Activated CD4-positive, alpha-beta T cell treated with anti-CD3 and anti-CD28 coated beads, Interleukin-2, amount 50 U/mL, for 48 hours (primary cell): ENCODE measurements at regions not wholly inside any gene's neighbourhood (a gene's known extent, or its start where the extent isn't known, plus 50 kb on each side); places are given as distances from the start of the nearest gene placed in this dataset.
"Not testable (repeated sequence)": the region's sequence is repeated elsewhere in the genome, so short reads cannot be mapped to it uniquely, and the experiment has no call there.

Experiments
- DNase-seq, 2 experiments: peaks; one replicate each; pipeline ENCODE4 v3.0.0-alpha.2; 2020

DNA sequence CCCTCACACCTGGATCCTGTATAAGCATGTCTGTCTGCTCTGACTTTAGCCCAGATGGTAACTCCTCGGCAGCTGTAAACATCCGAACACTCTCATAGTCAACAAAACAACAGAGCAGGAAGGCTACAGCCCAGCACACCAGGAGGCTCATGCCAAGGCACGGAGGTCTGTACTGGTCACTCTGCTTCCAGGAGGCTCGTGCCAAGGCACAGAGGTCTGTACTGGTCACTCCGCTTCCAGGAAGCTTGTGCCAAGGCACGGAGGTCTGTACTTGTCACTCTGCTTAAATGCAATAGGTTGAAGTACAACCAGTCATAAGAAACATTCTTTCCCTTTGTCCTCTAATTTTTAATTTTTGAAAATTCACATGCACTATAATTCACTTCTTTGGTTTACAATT is 190.1 kb upstream of the CDH4 start:
- no peak for DNase-seq

DNA sequence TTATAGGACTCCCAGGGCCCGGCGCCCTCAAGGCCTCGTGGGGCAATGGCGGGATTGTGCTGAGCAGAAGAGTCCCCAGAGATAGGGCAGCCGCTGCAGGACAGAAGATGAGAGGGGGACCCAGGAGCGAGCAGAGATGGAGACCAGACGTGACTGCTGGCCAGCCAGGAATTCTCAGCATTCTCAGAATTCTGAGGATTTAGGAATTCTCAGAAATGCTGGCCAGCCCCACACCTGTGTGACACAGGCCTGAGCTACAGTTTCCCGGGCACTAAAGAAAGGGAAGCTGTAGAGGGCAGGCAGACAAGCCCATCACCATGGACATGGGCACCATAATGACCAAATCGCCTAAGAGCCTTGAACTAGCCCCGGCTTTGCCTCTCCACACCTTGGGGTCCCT is 186.2 kb upstream of the CDH4 start:
- DNase-seq = no peak

DNA sequence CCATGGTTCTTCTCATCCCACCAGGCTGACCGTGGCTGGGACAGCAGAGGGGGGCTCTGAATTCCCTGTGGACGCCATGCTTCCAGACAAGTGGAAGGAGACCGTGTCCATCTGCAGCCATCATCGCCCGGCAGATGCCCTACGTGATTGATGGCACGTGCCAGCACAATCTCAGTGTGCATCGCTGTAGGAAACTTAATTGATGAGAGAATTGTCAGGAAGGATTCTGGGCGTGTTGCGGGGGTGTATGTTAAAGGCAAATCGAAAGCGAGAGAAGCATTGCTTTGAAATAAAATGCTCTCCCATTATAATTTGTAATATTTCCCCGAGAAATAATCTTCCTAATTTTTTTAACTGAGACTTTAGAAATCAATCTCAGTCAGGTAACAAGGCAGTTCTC is 185.5 kb upstream of the CDH4 start:
- DNase-seq = no peak

DNA sequence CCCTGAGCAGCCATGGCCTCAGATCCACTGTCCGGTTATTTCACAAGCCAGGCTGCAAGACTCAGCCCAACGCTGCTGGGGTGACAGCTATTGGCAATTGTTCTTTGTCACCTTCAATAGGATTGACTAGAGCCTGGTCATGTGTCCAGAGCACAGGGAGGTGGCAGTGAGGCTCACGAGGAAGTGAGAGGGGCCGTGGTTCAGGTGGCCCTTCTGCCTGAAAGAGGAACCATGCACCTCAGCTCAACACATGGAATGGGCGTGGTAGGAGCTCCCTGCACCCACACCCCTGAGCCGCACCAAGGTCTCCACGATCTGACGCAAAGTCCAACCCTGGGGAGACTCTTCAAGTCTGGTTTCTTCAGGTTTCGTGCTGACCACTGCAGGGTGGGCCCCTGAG is 184.8 kb upstream of the CDH4 start:
- DNase-seq = no peak

DNA sequence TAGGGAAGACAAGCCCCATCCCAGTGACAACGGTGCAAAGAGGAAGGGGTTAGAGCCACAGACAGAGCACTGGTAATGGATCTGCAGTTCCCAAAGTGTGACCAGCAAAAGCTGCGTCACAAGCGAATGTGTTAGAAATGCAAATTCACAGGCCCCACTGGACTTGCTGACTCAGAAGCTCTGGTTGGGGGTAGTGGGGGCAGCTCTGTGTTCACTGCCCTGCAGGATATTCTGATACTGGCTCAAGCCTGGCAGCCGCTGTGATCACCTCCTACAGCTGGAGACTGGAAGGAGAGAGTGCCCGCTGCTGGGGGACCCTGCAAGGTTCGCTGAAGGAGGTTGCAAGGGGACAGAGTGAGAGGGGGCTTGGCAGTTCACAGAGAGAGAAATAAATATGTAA is 179.7 kb upstream of the CDH4 start:
- DNase-seq = no peak

DNA sequence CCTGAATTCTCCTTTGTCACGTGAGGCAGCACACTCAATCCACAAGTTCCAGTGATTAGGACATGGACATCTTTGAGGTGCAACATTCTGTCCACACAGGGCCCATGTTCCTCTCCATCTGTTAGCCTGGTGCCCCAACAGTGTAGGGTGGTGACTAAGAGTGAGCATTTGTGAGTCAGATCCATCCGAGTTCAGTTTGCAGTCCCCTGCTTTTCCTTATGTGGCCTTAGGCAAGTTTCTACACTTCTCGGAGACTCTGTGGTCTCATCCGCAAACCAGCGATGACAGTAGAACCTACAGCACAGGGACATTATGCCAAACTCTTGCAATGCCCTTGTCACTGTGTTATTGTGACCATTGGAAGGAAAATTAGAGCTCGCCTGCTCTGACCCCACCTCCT is 178.7 kb upstream of the CDH4 start:
- no peak for DNase-seq

DNA sequence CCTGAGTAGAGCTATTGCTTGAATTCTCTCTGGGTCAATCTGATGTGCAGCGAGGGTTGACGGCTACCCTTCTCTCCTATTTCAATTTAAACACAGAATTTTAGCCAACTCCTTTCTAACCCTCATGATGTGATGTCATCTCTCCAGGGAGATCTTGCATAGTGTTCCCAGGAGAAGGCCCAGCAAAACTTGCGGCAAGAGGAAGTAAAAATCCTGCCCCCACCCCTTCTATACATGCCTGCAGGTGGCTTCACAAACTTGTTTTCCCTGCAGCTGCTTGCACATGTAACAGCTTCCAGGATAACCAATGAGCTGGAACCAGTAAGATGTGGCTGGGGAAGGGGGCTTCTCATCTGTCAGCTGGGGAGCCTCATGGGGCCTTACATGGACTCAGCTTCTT is 169.3 kb upstream of the CDH4 start:
- DNase-seq = no peak

DNA sequence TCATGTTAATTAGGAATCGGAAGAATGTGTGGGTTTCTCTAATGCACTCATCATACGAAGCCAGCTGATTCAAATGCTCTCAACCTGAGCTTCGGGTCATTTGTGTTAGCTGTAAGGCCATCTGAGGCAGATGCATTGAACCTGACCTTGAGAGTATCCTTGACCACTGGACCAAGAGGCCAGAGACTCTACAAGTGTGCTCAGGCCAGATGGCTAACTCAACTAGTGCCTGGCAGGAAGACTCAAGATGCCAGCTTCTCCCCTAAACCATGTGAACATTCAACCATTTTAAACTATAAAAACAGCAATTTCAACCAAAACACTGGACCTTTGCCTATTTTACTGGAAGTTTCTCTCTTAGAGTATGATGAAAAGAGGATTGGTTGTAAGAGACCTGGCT is 168.6 kb upstream of the CDH4 start:
- no peak for DNase-seq

DNA sequence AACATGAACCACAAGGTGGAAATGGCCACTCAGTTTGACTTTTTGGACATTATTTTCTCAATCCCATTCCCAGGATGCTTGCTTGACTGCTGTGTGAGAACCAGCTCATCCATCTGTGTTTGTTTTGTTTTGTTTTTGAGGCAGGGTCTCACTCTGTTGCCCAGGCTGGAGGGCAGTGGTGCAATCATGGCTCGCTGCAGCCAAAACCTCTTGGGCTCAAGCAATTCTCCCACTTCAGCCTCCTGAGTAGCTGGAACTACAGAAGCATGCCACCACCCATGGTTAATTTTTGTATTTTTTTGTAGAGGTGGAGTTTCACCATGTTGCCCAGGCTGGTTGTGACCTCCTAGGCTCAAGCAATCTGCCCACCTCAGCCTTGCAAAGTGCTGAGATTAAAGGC is 166.0 kb upstream of the CDH4 start:
- no peak for DNase-seq

DNA sequence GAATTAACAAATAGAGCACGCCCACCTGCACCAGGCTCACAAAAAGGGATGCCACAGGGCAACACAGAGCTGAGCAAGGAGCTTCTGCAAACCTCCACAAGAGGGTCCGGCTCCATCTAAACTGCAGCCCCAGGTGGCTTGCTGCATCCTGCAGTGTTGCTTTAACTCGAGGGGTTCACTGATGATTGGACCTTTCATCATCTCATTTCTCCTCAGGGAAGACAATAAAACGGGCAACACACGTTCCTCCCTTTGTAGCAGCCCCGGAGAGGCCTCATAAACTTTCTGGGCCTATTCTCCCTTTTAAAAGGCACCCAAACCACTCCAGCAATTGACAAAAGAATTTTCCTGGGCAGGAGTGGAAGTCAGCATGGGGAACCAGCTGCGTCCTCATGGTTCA is 161.5 kb upstream of the CDH4 start:
- DNase-seq = no peak

DNA sequence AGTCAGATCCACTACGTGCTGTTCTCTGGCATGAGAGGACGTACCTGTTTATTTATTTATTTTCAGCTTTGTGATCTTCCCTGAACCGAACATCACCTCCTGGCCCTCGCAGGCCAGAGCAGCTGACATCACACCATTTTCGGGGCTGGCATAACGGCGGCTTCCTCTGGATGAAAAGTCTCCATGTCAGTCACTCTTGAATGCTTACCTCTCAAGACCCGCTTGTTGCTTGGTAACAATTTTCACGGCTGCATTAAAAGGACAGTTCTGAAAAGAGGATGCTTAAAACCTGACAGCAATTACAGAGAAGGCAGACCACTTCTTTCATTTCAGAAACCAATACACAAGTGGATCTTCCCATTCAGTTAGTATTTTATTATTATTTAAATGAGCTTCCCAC is 159.8 kb upstream of the CDH4 start:
- no peak for DNase-seq

DNA sequence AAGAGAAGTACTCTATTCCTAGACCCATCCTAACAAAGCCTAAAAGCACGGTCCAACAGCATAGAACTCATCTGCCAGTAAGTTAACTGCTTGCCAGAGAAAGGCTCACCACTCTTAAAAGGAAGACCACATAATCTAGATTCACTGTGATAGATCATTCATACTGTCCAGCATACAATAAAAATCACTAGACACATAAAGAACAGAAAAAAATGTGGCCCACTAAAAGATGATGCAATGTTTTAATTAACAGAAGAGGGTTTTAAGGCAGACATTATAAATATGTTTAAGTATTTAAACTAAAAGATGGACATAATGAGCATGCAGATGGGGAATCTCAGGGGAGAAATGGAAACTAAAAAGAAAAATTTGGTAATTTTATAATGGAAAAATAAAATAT is 157.5 kb upstream of the CDH4 start:
- DNase-seq = no peak

DNA sequence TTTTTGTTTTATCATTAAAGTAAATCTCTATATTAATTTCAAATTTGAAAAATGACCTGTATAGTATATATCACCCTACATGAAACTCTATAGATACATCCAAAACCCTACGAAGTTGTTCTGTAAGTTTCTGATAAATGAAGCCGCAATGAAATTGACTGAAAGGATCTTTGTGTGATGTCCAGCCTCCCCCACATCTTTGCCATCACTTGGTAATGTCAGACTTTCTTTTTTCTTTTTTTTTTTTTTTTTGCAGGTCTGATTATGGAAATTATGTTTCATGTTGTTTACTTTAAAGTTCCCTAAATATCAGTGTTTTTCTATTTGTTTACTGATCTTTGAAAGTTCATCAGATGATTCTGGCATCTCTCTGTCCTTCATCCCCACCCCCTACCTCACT is 155.6 kb upstream of the CDH4 start:
- no peak for DNase-seq

DNA sequence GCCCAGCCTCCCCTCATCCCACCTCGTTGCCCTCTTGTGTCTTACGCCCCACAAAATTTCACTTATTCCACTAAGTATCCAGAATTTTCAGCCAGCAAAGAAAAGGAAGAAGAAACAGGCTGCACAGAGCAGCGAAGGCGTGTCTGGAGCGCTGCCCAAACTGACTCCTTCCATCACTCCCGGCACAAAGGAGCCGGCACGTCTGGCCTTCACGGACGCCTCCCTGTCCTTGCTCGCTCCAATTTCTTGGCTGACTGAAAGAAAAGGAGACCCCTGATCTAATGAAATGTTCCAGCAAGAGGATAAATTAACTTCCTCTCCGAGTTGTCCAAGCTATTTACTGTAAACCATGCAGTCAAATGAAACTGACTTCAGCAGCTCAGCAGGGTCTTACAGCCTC is 152.3 kb upstream of the CDH4 start:
- DNase-seq = no peak

DNA sequence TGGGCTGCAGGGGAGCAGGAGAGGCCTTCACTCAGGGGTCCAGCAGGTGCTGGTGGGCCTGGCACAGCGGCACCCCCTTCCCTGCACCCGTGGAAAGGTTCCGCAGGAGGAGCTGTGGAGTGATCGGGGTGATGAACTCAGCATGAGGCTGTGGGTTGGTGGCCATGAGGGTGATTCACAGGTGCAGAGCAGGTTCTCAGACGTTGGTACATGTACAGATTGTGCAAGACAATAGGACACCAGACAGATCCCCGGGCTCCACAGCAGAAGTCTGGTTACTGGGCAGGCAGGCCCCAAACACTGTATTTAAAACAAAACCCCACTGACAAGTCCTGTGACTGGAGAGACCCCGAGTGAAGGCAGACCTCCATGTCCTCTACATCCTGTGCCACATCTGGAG is 151.6 kb upstream of the CDH4 start:
- DNase-seq = no peak

DNA sequence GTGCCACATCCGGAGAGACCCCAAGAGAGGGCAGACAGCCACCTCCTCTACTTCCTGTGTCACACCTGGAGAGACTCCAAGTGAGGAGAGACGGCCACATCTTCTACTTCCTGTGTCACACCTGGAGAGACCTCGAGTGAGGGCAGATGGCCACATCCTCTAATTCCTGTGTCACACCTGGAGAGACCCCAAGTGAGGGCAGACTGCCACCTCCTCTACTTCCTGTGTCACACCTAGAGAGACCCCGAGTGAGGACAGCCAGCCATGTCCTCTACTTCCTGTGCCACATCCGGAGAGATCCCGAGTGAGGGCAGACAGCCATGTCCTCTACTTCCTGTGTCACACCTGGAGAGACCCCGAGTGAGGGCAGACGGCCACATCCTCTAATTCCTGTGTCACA is 150.7 kb upstream of the CDH4 start:
- DNase-seq = not testable (repeated sequence)

DNA sequence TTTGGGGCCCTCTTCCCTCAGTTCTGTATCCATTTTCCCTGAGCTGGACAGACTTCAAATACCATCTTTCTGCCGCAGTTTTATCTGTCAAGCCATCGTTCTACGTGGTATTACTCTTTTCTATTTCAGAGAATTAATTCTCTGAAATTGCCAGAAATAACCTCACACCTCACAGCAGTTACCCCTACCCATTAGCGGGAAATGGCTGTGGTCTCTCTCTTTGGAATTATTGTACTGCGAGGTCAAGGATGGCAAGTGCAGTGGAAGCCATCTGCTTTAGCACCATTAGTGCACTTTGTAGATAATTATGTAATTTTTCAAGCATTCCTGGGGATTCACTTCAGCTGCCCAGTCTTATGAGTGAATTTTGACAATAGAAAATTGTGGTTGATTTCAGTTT is 147.8 kb upstream of the CDH4 start:
- DNase-seq = no peak

DNA sequence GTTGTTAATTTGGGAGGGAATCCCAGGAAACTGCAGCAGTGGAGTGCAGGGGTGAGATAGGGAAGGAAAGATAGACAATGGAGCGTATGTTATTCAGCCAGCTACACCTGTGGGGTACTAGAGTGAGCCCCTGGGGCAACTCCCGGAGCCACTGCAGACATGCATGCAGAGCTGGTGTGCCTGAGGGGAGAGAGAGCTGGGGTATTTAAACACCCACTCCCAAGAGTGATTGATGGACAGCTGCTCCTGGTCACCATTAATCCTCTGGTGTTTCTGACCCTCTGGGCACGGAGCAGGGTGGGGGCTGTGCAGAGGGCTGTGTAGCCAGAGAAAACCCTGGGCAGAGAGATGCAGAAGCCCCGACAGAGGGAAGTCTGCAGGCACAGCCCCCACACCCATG is 146.7 kb upstream of the CDH4 start:
- DNase-seq = no peak

DNA sequence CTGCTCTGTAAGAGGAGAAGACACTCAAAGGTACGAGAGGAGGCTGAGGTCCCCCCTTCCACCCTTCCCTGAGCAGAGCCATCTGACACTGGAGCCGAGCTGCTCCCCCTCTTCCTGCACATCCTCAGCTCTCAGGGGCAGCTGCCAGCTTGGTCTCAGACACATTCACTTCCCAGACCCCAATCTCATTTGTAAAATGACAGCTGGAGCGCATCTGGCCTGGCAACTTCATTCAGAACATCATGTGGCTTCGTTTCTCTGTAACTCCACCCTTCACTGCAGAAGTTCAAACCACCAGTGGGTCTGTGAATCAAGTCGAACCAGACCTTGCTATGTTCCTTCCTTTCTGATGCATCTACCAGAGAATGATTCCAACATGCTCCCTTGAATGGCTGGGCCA is 145.6 kb upstream of the CDH4 start:
- no peak for DNase-seq

DNA sequence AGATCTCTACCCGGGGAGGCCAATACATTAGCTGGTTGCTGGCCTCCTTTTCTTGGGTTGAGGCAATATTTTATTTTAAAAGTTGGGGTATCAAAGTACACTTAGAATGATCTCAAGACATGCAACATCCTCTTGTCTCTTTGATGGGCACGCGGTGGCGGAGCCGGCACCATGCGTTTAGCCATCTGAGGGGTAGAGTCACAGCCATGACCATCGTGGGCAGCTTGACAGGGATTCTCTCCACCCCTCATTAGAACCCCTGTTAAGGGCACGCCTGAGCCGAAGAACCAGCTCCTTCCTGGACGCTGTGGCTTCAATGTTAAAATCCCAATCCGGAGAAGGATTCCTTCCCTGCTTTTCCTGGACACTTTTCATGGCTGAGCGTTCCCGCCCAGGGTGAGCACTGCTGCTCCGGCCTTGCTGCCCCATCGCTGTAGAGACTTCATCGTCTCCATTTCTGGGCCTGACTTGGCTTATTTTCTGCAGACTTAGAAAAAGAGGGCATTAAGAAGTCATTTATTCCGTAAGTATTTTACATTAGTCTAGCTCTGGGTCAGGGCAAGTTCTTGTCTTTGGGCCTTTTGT is 142.7 kb upstream of the CDH4 start:
- DNase-seq = no peak

DNA sequence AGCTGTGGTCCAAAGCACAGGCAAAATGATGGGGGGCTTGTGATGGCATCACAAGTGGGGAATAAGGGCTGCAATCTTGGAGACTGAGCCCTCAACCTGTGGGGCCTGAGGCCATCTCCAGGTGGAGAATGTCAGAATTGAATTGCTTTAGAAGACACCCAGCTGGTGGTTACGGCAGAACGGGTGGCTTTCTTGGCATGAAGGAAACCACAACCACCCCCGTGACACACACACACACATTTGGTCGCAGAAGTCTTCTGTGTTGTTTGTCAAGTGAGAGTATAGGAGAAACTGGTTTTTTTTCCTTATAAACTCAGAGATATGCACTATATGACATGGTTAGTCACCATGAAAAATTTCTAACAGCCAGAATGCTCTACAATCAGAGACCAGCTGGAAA is 139.5 kb upstream of the CDH4 start:
- no peak for DNase-seq

DNA sequence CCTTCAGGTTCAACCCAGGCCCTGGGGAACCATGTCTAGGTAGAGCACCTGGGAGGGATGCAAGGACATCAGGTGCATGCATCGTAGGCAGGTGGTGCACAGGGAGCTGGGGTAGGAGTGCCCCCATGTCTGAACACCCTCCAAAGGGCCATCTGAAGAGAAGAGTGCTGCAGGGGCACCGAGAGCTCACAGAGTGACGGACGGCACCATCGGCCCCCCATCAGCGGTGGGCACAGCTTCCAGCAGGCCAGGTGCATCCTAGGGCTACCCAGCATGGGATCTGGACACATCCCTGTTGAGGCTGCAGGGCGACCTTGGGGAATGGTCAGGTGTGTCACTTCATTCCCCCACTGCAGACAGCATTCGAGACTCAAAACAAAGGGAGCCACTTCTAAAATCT is 138.3 kb upstream of the CDH4 start:
- DNase-seq = no peak

DNA sequence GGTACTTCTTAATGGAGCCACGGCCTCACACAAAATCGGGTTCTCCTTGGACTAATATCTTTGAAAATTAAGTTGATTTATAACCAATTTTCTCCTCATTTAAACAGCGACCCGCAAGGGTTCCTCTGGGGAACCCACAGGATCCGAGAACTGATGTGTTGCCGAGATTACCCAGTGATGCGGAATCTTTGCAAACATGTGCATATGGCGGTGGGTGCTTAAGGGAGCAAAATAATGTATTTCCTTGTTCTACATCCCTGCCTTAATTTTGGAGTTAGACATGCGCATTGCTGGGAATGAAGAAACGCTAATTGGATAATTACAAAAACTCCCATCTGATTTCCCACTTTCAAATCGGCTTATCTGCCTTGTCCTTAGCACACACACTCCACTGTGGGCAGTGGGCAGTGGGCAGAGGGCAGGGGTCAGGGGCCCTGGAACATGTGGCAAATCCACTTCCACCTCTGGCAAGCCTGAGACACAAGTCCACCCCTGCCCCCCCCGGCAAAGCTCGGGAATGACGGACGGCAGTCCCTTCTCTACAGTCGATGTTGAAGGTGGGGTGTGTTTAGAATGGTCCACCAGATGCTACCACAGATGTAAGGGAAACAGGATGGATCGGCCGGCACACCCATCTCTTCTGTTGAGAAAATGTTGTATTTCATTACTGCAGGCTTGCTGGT is 137.4 kb upstream of the CDH4 start:
- no peak for DNase-seq

DNA sequence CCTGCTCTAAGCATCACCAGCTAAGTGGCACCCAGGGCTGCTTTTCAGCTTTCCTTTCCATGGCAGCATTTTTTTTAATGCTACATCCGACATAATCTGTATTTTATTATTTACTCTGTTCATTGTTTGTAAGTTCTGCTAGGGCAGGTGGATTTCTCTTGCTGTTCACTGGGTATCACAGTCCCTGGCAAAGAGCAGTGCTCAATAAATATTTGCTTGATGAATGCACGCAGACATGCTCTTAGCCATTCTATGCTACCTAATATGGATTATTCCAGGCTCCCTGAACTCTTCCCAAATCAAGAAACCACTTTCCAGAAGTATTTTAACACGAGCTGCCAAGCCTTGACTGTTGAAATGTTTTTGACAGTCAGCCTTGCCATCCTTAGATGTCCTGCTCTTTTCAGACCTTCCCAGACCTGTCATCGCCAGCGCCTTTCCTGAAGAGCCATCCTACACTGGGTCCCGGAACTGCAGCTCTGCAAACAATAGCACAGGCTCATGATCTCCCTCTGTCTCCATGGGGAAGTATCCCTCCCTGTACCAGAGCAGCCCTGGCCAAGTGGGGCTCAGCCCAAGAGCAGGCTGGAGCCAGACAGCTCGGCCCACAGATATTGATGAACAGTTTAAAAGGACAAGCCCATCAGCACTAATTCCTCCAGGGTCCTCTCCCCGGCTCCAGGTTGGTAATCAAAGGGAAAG is 136.5 kb upstream of the CDH4 start:
- no peak for DNase-seq

DNA sequence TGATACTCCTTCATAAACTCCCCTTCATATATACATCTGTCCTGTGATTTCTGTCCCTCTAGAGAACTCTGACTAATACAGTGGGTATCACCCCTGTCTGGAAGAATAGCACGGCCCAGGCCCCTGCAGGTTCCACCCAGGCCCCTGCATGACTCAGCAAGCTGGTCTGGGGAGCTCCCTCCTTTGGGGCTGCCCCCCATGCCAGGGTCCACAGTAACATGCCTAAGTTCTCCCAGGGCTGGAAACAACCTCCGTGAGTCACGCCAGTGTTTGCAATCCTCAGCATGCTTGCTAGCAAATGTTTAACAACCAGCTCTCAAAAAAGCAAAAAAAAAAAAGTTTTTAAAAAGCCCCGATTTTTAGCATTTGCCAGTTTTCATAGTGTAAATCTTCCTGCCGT is 134.3 kb upstream of the CDH4 start:
- DNase-seq = no peak
